D721Med (cell line): ENCODE measurements at regions not wholly inside any gene's neighbourhood (a gene's known extent, or its start where the extent isn't known, plus 50 kb on each side); places are given as distances from the start of the nearest gene placed in this dataset.
"Not testable (repeated sequence)": the region's sequence is repeated elsewhere in the genome, so short reads cannot be mapped to it uniquely, and the experiment has no call there.

Source experiments
- DNase-seq: peaks from one replicate; pipeline ENCODE4 v3.0.0; 2011; ENCODE audit warnings: low spot score; ENCODE audit not compliant: insufficient read length
- FAIRE-seq: peaks from 2 replicates; lab custom pipeline; 2011; peaks lifted over from hg19 to GRCh38; lab: Jason Lieb, UNC

- not testable (repeated sequence) for DNase-seq, FAIRE-seq
Observed at GRCh38 chr21:5098010-5098743, 5423.2 kb upstream of the TPTE start.

GRCh38 chr21:5100604-5101174 lies 5420.7 kb upstream of the TPTE start:
- DNase-seq, FAIRE-seq: not testable (repeated sequence)

- FAIRE-seq, DNase-seq: not testable (repeated sequence)
Observed at GRCh38 chr21:5101749-5102148, 5419.6 kb upstream of the TPTE start.

- DNase-seq, FAIRE-seq: not testable (repeated sequence)
Observed at GRCh38 chr21:5103880-5104561, 5417.4 kb upstream of the TPTE start.

- not testable (repeated sequence) for FAIRE-seq, DNase-seq
Observed at GRCh38 chr21:5104562-5104928, 5416.8 kb upstream of the TPTE start.

GRCh38 chr21:5105939-5106708 lies 5415.3 kb upstream of the TPTE start:
- FAIRE-seq, DNase-seq: not testable (repeated sequence)

GRCh38 chr21:5106767-5107464 lies 5414.5 kb upstream of the TPTE start:
- not testable (repeated sequence) for FAIRE-seq, DNase-seq

GRCh38 chr21:5107637-5108036 lies 5413.7 kb upstream of the TPTE start:
- not testable (repeated sequence) for FAIRE-seq

GRCh38 chr21:5108048-5108775 lies 5413.2 kb upstream of the TPTE start:
- FAIRE-seq, DNase-seq: not testable (repeated sequence)

More at GRCh38 chr21:5107637-5108036, 5413.7 kb upstream of the TPTE start:
- not testable (repeated sequence) for DNase-seq

GRCh38 chr21:5111197-5111596 lies 5410.2 kb upstream of the TPTE start:
- not testable (repeated sequence) for DNase-seq, FAIRE-seq

GRCh38 chr21:5113092-5113491 lies 5408.3 kb upstream of the TPTE start:
- not testable (repeated sequence) for FAIRE-seq, DNase-seq

GRCh38 chr21:5114468-5114867 lies 5406.9 kb upstream of the TPTE start:
- not testable (repeated sequence) for FAIRE-seq

GRCh38 chr21:5114893-5115645 lies 5406.3 kb upstream of the TPTE start:
- not testable (repeated sequence) for FAIRE-seq, DNase-seq

More at GRCh38 chr21:5114468-5114867, 5406.9 kb upstream of the TPTE start:
- not testable (repeated sequence) for DNase-seq

GRCh38 chr21:5115646-5116343 lies 5405.6 kb upstream of the TPTE start:
- DNase-seq, FAIRE-seq: not testable (repeated sequence)

GRCh38 chr21:5116344-5117123 lies 5404.8 kb upstream of the TPTE start:
- DNase-seq, FAIRE-seq: not testable (repeated sequence)

GRCh38 chr21:5117135-5117534 lies 5404.2 kb upstream of the TPTE start:
- DNase-seq, FAIRE-seq: not testable (repeated sequence)
